OCI-LY1 (cell line): ENCODE measurements at regions not wholly inside any gene's neighbourhood (a gene's known extent, or its start where the extent isn't known, plus 50 kb on each side); places are given as distances from the start of the nearest gene placed in this dataset.

ENCODE experiments used
- CTCF ChIP-seq: fragments of 200-600 bp; sonication (generic), shearing (Covaris generic); IDR thresholded peaks from 2 replicates; pipeline ENCODE4 v1.5.1; 2017; ENCODE audit warnings: mild to moderate bottlenecking, antibody characterized with exemption, low read length, moderate library complexity, mixed read lengths
- EZH2 ChIP-seq: fragments of 200-600 bp; sonication (generic), shearing (Covaris generic); IDR thresholded peaks from 2 replicates; pipeline ENCODE4 v1.8.0; 2017; ENCODE audit warnings: borderline replicate concordance, mixed run types, mild to moderate bottlenecking, antibody characterized with exemption, low read length, moderate library complexity, mixed read lengths

- TF ChIP-seq CTCF (no peak), EZH2 (no peak)
Measured at GRCh38 chr16:85202051-85202601, 89.9 kb upstream of the CIBAR2 start.
